ENCODE measurements at regions not wholly inside any gene's neighbourhood (a gene's known extent, or its start where the extent isn't known, plus 50 kb on each side); places are given as distances from the start of the nearest gene placed in this dataset.

DNA sequence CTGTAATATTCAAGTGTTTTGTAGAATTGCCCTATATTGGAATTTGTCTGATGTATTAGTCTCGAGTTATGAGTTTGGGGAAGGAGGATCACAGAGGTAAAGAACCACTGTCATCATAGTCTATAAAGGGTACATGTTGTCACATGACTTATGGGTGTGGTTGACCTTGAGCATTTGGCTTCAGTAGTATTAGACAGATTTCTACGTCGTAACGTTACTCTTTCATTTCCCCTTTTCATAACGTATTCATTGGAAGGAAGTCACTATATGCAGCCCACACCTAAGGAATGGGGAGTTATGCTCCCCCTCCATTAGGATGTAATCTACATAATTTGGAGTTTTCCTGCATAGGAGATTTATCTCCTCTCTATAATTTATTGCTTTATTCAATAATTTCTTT, 110.1 kb upstream of the VAV3 start:
- H3K27me3 ChIP-seq = no peaks in the 10 kb centered on the region
- H3K27ac ChIP-seq = no peak overlapping the region
- H3K4me3 ChIP-seq (replicated peaks in 1 of 3) = no peak overlapping the region
- intact Hi-C loops (cut with DNase I) = no loop called here
- no peaks in the 10 kb centered on the region for H3K4me1 ChIP-seq
- no peaks in the 10 kb centered on the region for H3K36me3 ChIP-seq
- DNase-seq = no peak
- TF ChIP-seq, protein P1, sequence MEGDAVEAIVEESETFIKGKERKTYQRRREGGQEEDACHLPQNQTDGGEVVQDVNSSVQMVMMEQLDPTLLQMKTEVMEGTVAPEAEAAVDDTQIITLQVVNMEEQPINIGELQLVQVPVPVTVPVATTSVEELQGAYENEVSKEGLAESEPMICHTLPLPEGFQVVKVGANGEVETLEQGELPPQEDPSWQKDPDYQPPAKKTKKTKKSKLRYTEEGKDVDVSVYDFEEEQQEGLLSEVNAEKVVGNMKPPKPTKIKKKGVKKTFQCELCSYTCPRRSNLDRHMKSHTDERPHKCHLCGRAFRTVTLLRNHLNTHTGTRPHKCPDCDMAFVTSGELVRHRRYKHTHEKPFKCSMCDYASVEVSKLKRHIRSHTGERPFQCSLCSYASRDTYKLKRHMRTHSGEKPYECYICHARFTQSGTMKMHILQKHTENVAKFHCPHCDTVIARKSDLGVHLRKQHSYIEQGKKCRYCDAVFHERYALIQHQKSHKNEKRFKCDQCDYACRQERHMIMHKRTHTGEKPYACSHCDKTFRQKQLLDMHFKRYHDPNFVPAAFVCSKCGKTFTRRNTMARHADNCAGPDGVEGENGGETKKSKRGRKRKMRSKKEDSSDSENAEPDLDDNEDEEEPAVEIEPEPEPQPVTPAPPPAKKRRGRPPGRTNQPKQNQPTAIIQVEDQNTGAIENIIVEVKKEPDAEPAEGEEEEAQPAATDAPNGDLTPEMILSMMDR (IDR thresholded peaks at IDR 0.05) = no peak
- TF ChIP-seq POLR2A (IDR thresholded peaks at IDR 0.05) = no peak
- H3K9me3 ChIP-seq = no peaks in the 10 kb centered on the region
- 73 to 77% methylated on average over 5 of the region's 5 CpGs for WGBS, 2 donors

DNA sequence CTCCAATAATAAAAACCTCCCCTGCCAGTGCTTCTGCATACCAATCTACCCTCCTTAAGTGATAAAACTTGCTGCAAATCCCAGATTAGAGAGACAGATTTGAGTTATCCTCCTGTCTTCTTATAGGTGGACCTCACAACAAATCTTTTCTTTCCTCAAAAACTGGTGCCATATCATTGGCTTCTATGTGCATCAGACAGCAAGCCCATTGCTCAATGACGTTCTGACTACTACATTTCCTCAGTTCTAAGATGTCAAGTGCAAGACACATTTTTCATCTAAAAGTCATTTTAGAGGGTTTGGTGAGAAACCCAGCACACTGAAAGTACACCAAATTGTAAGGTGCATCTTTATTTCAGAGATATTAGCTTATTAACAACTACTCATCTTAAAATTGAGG, 107.8 kb upstream of the VAV3 start:
- Histone ChIP-seq H3K27ac (no peak overlapping the region), H3K36me3 (no peaks in the 10 kb centered on the region), H3K9me3 (no peaks in the 10 kb centered on the region), H3K4me3 (replicated peaks in 1 of 3) (no peak overlapping the region), H3K4me1 (no peaks in the 10 kb centered on the region), H3K27me3 (no peaks in the 10 kb centered on the region)
- intact Hi-C loops (cut with DNase I) = no loop called here
- DNase-seq = no peak
- 71 to 76% methylated on average over 1 of the region's 1 CpG for WGBS, 2 donors
- no peak for TF ChIP-seq POLR2A (IDR thresholded peaks at IDR 0.05)
- TF ChIP-seq, protein P1 (IDR thresholded peaks at IDR 0.05) = no peak

DNA sequence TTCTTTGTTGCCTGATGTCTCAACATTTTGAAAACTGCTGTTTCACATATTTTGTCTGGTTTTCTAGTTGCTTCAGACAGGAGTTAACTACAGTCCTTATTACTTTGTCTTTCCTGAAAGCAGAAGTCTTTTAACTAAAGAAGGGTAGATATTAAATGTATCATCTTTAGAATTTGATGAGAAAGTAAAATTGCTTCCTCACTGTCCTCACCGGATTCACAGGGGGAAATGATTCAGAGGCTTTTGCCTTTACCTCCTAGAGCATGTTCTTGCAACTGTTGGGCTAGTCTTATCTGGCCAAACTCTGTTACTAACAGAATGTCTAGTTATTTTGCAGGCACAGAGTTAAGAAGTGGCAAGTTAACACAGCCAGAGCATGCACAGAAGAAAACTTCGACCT, 107.2 kb upstream of the VAV3 start:
- 75 to 83% methylated on average over 2 of the region's 2 CpGs for WGBS, 2 donors
- H3K27me3 ChIP-seq = no peaks in the 10 kb centered on the region
- intact Hi-C loops (cut with DNase I) = no loop called here
- no peaks in the 10 kb centered on the region for H3K4me1 ChIP-seq
- TF ChIP-seq, protein P1 (IDR thresholded peaks at IDR 0.05) = no peak
- no peak for TF ChIP-seq POLR2A (IDR thresholded peaks at IDR 0.05)
- DNase-seq = no peak
- H3K27ac ChIP-seq = no peak overlapping the region
- no peaks in the 10 kb centered on the region for H3K36me3 ChIP-seq
- H3K9me3 ChIP-seq = no peaks in the 10 kb centered on the region
- H3K4me3 ChIP-seq (replicated peaks in 1 of 3) = no peak overlapping the region

DNA sequence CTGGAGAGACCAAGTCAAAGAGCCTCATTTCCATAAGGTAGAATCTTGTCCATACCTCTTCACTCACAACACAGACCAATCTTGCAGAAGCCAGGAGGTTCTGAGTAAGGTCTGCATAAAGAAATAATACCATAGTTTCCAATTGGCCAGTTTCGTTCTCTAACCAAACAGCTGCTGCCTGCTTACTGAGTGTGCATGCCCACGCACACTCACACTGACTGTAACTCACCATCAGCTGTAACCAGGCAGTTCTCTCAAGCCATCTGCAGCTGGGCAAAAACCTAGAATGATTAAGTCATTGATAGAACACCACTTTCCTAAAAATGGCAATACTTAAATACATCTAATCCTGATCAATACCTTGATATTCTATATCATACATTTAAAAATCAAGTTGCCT, 106.6 kb upstream of the VAV3 start:
- WGBS, 2 donors = 79 to 89% methylated on average over 2 of the region's 2 CpGs
- no peak for TF ChIP-seq POLR2A (IDR thresholded peaks at IDR 0.05)
- TF ChIP-seq, protein P1 (IDR thresholded peaks at IDR 0.05) = no peak

DNA sequence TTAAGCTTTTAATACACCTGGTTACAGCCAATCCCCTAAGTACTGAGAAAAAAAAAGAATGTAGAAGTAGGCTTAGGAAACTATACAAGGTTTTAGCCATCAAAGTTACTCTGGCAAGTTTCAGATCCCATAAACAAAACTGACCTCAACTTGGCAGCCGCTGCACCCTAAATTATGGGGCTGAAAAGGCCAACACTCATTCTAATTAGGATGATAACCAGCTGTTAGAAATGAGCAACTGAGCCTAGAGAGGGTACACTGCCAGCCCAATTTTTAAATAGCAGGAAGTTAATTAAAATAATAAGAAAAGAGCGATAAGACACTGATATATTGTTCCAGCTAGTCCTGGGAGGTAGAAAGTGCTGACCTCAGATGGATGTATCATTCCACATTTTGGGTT, 105.7 kb upstream of the VAV3 start:
- H3K4me1 ChIP-seq = no peaks in the 10 kb centered on the region
- H3K27ac ChIP-seq = no peak overlapping the region
- WGBS, 2 donors = 83 to 91% methylated on average over 2 of the region's 2 CpGs
- no peaks in the 10 kb centered on the region for H3K9me3 ChIP-seq
- DNase-seq = no peak
- no peak overlapping the region for H3K4me3 ChIP-seq (replicated peaks in 1 of 3)
- no peaks in the 10 kb centered on the region for H3K27me3 ChIP-seq
- TF ChIP-seq, protein P1 (IDR thresholded peaks at IDR 0.05) = no peak
- TF ChIP-seq POLR2A (IDR thresholded peaks at IDR 0.05) = no peak
- intact Hi-C loops (cut with DNase I) = no loop called here
- H3K36me3 ChIP-seq = no peaks in the 10 kb centered on the region

More for the DNA sequence above, 106.6 kb upstream of the VAV3 start:
- Histone ChIP-seq H3K4me3 (replicated peaks in 1 of 3) (no peak overlapping the region), H3K4me1 (no peaks in the 10 kb centered on the region), H3K27ac (no peak overlapping the region), H3K36me3 (no peaks in the 10 kb centered on the region), H3K27me3 (no peaks in the 10 kb centered on the region), H3K9me3 (no peaks in the 10 kb centered on the region)
- no peak for DNase-seq
- intact Hi-C loops (cut with DNase I) = no loop called here

Measured in thyroid gland (tissue), 4 donors.